HG03432 (cell line): ENCODE measurements at regions not wholly inside any gene's neighbourhood (a gene's known extent, or its start where the extent isn't known, plus 50 kb on each side); places are given as distances from the start of the nearest gene placed in this dataset.

Source experiments
- ATAC-seq: cut with Tn5 transposase; IDR thresholded peaks from one replicate; pipeline ENCODE4 v1.9.1; 2021; ENCODE audit warnings: mild to moderate bottlenecking, moderate library complexity; ENCODE audit not compliant: unreplicated experiment

GRCh38 chr7:36029853-36030515 is 123.1 kb upstream of the EEPD1 start:
- ATAC-seq: no peak

DNA sequence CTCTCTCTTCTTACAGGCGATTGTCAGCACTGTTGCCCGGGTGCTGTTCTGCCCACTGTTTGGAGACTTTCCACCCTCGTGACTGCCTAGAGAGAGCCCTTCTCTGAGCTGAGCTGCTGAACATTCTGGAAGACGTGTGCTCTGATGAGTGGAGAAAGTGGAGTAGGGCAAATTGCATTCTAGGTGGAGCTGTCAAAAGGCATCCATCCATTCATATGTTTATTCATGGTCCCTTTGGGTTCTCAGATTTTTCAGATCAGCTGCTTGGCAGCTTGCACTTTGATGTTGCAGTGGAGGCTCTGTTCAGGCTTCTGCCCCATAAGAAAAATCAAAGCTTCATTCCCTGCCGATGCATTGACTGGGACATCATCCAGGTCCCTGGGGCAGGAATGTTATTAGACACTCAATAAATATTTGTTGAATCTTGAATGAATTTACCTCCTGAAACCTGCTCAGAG is 120.7 kb upstream of the EEPD1 start:
- no peak for ATAC-seq

GRCh38 chr7:36034020-36034419 is 119.0 kb upstream of the EEPD1 start:
- no peak for ATAC-seq

DNA sequence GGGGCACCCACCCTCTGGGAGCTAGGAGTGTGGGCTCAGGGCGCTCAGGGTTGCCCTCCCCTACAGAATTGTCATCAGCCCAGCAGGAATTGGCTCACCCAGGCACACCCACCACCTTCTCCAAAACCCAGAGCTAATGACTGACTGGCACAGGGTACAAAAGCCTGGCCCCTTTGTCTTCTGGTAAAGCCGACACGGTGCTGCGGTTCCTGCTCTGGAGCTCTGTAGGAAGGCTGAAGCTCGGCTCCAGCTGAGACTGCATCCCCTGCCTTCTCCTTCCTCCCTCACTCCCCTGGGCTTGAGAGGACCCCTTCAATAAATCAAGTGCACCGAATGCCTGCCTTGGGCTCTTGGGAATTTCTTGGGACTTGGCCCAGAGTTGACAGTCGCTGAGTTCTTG is 117.9 kb upstream of the EEPD1 start:
- ATAC-seq: no peak

- ATAC-seq: no peak
Observed at GRCh38 chr7:36036590-36036989, 116.5 kb upstream of the EEPD1 start.

GRCh38 chr7:36037121-36037662 is 115.9 kb upstream of the EEPD1 start:
- ATAC-seq: no peak

DNA sequence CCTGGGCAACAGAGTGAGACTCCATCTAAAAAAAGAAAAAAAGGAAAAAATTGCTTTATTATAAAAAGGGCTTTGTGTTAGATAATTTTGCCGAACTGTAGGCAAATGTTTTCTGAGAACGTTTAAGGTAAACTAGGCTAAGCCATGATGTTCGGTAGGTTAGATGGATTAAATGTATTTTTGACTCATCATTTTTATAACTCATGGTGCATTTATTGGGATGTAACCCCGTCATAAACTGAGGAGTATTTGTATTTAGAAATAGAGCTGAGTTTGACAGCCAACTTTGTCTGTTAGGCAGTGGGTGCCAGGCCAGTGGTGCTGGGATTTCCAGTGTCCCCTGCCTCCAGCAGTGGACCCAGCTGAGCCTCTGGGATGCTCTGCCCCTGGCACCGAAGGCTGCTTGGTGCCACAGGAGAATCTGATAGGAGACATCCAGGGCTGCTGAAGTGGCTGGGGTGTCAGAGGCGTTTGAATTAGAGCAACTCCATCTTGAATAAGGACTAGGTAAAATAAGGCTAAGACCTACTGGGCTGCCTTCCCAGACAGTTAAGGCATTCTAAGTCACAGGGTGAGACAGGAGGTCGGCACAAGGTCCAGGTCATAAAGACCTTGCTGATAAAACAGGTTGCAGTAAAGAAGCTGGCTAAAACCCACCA is 114.9 kb upstream of the EEPD1 start:
- ATAC-seq: no peak

DNA sequence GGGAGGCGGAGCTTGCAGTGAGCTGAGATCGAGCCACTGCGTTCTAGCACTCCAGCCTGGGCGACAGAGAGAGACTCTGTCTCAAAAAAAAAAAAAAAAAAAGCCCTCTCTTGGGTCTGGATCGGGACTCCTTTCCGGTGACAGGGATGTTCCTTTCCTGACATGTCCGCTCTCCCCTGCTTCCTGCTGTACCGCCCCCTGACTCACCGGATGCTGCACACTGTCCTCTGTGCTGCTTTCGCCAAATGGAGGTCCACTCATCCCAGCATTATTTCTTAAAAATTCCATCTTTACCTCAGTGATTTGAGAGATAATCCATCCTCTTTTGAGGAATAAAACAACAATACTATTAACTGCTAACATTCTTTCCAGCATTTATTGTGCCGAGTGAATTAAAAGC is 113.8 kb upstream of the EEPD1 start:
- no peak for ATAC-seq

GRCh38 chr7:36039671-36040070 is 113.4 kb upstream of the EEPD1 start:
- ATAC-seq: no peak

- no peak for ATAC-seq
Observed at GRCh38 chr7:36040679-36041078, 112.4 kb upstream of the EEPD1 start.

DNA sequence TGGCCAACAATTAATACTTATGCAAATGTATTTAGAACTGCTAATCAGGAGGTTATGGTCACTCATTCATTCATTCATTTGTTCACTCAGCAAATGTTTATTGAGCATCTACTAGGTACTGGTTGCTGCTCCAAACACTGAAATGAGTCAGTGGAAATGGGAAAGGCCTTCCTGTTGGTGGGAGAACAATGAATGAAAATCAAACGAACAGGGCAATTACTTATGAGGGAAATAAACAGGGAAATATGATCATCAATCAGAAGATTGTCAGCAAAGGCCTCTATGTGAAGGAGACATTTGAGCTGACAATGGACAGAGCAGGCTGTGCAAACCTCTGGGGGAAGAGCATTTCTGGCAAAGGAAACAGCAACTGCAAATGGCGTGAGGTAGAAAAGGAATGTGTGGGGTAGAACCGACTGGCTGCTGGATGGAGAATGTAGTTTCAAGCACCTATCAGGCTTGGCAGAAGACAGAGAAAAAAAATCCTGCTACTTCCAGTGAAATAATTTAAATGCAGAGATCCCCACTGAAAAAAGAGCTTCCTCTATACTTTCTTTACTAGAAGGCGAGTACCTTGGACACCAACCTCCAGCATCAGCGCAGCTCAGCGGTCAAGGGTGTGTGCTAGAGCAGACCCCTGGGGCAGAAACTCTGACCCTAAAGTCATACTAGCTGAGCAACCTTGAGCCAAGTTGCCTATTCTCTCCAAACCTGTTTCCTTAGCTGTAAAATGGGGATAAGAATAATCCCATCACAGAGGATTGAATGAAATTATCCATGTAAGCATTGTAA is 108.8 kb upstream of the EEPD1 start:
- no peak for ATAC-seq

- no peak for ATAC-seq
Observed at GRCh38 chr7:36045326-36045725, 107.7 kb upstream of the EEPD1 start.

GRCh38 chr7:36045830-36046341 is 107.2 kb upstream of the EEPD1 start:
- ATAC-seq: no peak

DNA sequence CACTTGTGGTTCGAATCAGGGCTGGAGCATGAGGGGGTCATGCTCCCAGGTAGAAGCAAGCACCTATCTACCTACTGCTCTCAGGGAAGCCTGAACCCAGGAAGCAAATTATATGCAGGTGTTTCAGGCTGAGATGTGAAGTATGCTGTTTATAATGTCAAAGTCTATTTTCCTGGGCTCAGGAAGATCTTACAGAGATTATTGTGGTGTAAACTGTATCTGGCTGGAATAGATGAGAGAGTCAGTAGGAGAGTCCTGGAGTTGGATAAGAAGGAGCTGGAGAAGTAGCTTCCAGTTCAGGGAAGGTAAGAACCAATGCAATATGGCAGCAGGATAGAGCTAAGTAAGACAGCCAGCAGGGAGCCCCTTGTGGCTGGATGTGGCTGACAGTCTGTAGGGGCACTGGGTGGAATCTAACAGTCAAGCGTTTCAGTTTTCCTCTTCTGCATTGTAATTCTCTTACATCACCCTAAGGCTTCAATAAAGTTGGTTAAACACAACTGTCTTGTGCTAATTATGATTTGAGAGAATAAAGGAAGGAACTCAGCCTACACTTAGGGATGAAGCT is 105.9 kb upstream of the EEPD1 start:
- no peak for ATAC-seq

DNA sequence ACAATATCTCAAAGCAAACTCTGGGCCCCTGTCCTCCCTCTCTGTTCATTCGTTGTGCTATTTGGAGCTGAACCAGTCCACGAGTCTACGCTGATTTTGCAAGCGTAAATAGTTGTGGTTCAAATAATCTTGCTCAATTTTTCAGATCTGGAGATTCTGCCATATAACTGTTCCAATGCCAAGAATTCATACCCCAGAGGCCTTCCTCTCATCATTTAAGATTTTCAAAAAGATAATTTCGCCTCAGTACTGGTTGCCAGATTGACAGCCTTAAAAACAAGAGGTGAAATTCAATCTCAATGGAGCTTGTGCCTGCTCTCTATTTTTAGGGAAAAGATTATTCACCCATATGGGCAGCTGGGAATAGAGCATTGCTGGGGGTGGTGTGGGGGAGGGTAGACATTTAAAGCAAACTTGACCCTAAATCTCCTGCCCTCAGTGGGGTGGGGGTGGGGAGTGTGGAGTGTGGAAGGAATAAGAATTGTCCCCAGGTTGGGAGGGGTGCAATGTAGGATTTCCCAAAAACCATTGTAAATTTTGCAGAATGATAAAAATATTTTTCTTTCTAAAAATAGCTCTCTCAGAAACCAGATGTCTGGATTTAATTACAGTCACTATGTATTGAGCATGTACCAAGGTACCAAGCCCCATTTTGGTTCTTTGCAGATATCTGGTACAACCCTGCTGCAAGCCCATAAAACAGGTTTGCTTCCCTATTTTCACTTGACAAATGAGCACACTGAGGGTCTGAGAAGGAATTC is 104.7 kb upstream of the EEPD1 start:
- no peak for ATAC-seq

- ATAC-seq: no peak
Observed at GRCh38 chr7:36048902-36049240, 104.2 kb upstream of the EEPD1 start.

GRCh38 chr7:36051501-36051900 is 101.6 kb upstream of the EEPD1 start:
- no peak for ATAC-seq

GRCh38 chr7:36053589-36053988 is 99.5 kb upstream of the EEPD1 start:
- ATAC-seq: no peak

DNA sequence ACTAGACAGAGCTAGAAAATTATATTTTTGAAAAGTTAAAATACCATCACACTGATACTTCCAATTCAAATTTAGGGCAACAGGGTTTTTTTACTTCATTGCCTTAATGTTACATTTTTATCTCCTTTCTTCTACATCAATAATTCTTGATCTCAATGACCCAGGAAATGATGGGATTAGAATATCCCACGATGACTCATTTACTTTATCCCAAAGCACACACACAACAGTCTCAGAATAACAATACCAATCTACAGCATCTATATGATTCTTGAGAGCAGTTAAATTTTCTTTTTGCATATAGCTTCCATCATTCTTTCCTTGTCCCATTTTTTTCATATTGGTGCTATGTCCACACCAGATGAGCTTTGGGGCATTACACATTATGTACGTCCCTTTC is 98.4 kb upstream of the EEPD1 start:
- ATAC-seq: no peak

- ATAC-seq: no peak
Observed at GRCh38 chr7:36055207-36055606, 97.8 kb upstream of the EEPD1 start.

DNA sequence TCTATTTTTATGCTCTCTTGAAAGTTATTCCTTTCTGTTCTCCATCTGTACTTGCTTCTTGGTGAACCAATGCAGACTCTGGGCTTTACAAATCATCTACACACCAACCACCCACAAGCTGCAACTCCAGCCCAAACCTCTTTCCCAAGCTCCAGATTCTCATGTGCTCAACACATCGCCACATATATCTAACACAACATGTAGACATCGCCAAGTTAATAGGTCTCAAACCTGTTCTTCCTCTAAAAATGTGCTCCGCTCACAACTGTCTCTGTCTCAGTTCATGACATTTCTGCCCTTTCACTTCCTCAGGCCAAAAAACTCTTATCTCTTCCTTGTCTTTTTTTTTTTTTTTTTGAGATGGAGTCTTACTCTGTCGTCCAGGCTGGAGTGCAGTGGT is 95.7 kb upstream of the EEPD1 start:
- ATAC-seq: peak; percentile 72
